GM12873 (cell line): ENCODE measurements at regions not wholly inside any gene's neighbourhood (a gene's known extent, or its start where the extent isn't known, plus 50 kb on each side); places are given as distances from the start of the nearest gene placed in this dataset.

Experiments
- CTCF ChIP-seq: IDR thresholded peaks from 2 replicates; pipeline ENCODE4 v1.5.1; 2012; ENCODE audit warnings: low read depth, mild to moderate bottlenecking, moderate library complexity, low read length, control low read depth; ENCODE audit not compliant: insufficient read depth; ENCODE audit errors: missing control alignments

GRCh38 chr9:27743490-27743889 is 170.2 kb upstream of the C9orf72 start:
- TF ChIP-seq CTCF, result no peak

DNA sequence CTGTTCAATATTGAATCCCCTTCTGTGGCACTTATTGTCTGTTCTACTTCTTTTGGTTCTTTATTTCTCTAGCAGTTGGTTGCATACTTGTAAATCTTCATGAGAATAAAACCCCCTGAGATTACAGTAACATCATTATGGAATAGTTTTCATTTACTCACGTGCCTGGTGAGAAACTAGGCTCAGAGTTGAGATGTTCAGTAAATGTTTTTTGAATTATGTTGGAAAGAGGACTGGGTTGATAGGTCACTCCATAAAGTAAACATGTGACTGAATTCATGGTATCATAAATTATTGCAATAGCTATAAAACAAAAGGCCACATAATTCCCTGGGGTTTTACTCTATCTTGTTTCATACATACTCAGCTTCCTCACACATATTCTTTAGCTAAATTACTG is 174.2 kb upstream of the C9orf72 start:
- TF ChIP-seq CTCF, result no peak

DNA sequence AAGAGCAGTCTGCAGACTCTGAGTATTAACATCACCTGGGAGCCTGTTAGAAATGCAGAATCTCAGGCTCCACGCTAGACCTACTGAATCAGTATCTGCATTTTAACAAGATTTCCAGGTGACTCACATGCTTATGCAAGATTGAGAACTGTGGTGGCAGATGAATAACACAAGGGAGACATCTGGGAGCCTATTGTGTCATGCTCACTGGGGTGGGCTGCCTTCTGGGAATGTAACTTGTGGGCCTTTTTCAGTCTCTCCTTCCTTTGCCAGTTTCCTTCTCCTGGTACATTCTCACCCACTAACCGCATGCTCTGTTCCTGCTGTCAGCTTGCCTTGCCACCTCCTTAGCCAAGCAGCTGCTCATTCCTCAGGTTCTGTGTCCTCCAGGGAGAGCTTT is 176.6 kb upstream of the C9orf72 start:
- TF ChIP-seq CTCF, result no peak

- no peak for TF ChIP-seq CTCF
These were observed 177.3 kb upstream of the C9orf72 start for GRCh38 chr9:27750566-27750965.

DNA sequence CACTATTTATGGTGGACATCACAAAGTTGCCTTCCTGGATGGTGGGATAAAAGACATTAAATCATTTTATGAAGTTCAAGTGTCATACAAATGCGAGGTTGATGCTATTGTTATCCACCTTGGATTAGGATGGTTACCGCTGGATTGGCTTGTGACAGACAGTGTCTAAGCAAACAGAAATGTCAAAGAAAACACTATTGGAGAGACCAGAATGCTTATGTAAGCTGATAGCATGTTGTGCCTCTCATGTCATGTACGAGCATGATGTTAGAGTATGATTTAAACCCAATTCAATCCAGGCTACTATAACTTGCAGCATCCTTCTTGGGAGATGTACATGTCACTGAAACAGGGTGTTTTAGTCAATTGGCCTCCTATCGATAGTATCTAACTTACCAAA is 178.8 kb upstream of the C9orf72 start:
- TF ChIP-seq CTCF, result no peak

DNA sequence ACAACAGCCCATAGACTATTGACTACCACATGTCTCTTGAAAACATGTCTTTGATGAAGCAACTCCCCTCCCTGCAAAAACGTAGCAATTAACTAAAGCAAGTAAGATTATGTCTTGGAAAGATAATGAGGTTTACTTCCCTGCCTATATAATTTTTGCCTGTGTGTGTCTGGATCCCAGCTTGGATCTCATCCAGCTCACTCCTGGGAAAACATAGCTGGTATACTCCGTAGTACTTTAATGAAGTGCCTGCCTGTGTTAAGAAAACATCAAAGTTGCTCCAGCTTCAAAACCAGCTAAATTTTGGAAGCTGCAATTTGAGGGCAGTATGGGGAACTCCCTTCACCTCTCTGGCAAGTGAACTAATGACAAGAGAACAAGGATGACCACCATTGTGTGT is 182.6 kb upstream of the C9orf72 start:
- TF ChIP-seq CTCF, result no peak

DNA sequence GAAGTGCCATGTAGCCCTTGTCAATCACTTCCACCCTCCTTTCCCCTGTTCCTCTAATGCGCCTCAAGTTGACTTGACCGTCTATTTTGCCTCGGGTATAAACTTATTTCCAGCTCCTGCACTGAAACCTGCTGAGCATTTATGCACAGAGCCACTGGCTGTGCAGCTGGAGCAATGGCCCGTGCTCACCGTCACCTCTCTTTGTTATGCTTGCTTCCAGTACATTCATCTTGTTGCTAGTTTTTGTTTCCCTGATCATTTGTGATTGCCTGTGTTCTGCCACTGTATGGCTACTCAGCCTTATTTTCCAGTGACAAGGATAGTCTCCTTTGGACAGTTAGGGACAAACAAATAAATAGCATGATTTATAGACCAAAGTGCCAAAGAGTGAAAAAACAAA is 183.1 kb upstream of the C9orf72 start:
- no peak for TF ChIP-seq CTCF

- no peak for TF ChIP-seq CTCF
These were observed 190.6 kb upstream of the C9orf72 start for GRCh38 chr9:27763831-27764230.
